ENCODE measurements at regions not wholly inside any gene's neighbourhood (a gene's known extent, or its start where the extent isn't known, plus 50 kb on each side); places are given as distances from the start of the nearest gene placed in this dataset.
"Not testable (repeated sequence)": the region's sequence is repeated elsewhere in the genome, so short reads cannot be mapped to it uniquely, and the experiment has no call there.

DNA sequence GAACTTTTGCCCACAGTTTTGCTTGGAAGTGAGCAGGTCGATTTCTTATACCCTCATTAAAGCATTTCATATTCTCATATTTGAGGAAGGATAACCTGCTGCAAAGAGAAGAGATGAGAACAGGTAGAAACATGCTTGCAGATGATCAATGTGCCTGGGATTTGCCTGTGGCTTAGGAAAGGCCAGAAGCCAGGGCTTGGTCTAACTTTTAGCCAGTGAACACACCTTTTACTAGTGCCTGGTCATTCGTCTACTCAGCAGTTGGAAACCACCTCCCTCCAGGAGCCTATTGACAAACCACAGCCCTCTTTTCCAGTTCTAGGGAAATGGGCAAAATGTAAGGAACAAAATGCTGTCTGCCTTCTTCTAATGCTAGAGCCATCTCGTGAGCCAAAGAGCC lies 518.3 kb downstream of the ADRA2A start:
- DNase-seq (ENCODE audit: low spot score): no peak

DNA sequence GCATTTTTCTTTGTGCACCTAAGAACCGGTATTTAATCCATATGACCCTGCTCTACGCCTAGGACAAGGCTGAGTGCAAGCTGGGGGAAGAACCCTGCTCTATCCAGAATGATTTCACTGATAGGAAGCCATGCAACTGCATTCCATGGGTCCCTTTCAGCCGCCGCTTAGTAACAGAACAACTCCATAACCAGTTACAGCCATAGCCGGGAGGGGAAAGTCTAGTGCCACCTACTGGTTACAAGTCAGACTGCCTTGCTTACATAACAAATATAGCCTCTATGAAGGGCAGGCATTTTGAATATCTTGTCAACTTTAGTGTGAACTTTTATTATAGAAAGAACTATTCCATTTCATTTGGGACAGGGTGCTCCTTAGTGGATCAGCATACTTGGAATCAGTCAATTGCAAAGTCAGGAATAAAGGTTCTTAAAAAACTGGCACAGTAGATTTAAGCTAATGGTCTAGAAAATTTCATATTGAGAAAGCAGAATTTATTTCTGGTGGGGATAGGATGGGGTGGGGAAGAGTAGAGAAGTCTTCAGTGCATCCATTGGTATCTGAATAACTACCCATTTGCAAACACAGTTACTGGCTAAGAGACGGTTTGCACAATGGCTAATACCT lies 521.7 kb downstream of the ADRA2A start:
- peak; percentile 43 for DNase-seq (ENCODE audit: low spot score)

DNA sequence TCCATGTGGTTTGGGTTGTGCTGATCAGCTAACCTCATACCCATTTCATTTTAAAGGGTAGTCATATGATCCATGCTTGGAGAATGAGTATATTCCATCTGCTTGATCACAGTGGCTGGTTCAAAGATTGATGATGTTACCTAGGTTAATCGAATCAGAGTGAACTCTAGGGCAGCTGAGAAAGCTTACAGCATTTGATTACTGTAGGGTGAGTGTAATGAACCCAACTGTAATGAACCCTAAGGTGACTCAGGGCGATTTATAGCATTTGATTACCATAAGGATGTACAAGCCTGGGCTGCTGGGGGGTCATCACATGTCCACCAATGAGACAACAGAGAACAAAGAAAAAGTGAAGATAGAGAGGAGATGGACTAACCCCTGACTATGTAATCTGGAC lies 523.1 kb downstream of the ADRA2A start:
- DNase-seq (ENCODE audit: low spot score): no peak

DNA sequence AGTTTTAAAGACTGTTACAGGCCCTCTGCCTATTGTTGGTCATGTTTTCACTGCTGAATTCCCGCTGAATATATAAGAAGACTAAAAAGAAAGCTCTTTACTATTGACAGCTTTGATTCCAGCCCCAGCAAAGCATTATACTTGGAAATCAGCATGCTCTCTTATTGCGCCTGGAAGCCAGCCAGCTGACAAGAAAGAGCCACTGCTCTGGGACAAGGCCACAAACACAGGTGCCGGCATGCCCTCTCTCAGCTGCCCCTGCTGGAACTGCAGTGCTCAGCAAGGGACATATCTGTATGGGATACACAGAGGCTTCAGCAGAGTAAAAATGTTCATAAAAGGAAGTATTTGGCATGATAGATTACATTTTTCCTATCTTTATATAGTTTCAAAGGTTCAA lies 523.9 kb downstream of the ADRA2A start:
- no peak for DNase-seq (ENCODE audit: low spot score)

DNA sequence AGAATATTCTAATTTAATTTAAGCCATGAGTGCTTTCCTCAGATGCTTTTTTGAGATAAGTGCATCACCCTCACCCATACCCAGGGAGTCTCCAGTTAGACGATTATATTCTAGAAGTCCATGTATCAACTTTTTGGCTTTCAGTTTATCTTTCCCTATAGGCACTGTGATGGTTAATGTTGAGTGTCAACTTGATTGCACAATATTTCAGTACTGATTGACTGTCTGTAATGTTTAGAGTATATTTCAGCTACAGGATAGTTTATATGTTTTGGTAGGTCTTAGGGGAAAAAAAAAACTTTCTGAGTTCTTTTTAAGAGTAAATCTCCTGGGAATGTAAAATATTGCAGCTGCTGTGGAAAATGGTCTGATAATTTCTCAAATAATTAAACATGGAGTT lies 535.4 kb downstream of the ADRA2A start:
- DNase-seq (ENCODE audit: low spot score): no peak

DNA sequence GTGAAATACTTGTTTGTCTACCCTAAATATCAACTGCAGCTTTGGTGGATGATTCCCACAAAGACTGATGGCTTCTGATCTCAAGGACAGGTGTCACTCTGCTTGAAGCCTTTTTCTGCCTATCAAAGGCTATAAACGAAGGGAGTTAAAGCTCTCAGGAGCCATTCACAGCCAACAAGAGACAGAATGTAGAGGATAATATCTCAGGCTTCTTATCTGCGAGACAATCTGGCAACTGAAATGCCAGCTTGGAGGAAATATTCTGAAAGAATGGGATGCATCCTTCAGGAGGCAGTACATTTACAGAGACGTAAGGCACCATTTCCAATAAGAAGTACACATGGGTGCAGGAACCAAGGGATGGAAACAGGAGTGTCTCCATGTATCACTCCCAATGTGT lies 549.4 kb downstream of the GPAM start:
- no peak for DNase-seq (ENCODE audit: low spot score)

DNA sequence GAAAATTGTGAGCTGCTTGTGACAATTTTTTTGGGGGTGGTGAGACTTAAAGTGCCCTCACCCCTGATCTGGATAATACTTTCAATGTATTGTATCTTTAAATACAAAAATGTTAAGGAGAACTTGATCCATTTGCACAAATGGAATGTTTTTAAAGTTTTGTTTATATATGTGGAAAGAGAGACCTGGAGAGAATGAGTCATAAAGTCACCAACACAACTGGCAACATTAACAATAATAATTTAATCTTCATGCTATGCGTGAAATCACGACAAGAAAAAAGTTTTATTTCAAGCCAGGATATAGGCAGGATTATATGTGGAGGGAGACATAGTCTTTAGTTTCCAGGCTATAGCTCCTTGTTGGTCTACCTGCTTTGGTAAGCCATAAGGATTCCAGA lies 537.5 kb downstream of the GPAM start:
- DNase-seq (ENCODE audit: low spot score): no peak

DNA sequence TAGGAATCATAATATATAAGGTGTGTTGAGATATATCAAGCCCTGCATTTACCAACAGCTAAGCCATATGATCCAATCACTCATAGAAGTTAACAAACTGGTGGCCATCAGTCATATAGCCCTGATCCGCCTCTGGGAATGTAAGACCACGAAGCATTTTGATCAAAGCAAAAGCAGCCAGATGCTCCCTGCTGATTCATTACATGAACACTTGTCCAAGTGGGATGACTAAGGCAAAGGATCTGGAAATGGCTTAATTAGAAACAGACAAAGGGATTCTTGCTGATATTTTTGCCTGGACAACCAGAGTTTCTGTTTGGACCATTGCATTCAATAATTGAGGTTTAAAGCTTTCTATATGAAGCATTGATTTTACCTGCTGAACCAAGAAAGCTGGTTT lies 535.5 kb downstream of the GPAM start:
- peak; percentile 10 for DNase-seq (ENCODE audit: low spot score)

DNA sequence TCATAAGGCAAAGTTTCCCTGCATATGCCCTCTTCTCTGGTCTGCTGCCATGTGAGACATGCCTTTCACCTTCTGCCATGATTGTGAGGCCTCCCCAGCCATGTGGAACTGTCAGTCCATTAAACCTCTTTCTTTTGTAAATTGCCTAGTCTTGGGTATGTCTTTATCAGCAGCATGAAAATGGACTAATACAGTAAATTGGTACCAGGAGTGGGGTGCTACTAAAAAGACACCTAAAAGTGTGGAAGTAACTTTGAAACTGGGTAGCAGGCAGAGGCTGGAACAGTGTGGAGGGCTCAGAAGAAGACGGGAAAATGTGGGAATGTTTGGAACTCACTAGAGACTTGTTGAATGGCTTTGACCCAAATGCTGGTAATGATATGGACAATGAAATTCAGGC lies 534.5 kb downstream of the GPAM start:
- not testable (repeated sequence) for DNase-seq (ENCODE audit: low spot score)

DNA sequence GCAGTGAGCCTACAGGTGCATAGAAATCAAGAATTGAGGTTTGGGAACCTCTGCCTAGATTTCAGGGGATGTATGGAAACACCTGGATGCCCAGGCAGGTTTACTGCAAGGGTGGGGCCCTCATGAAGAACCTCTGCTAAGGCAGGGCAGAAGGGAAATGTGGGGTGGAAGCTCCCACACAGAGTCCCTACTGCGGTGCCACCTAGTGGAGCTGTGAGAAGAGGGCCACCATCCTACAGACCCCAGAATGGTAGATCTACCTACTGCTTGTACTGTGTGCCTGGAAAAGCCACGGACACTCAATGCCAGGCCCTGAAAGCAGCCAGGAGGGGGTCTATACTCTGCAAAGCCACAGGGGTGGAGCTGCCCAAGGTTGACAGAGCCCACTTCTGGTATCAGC lies 533.5 kb downstream of the GPAM start:
- DNase-seq (ENCODE audit: low spot score): no peak

DNA sequence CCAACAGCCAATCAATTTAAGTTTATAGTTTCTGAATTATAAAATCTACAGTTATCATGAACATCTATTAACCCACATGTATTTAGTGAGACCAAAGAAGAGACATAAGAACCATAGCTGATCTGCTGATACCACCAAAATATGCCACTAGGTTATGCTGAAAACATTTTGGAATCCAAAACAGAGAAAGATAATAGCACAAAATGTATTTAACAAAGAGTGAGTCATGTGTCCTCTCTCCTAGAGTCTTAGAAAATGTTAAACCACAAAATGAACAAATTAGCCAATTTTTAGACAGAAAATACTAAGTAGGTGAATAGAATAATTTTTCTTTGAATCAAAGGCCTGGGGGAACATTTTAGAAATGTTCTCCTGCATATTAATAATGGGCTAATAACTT lies 527.5 kb downstream of the GPAM start:
- no peak for DNase-seq (ENCODE audit: low spot score)

DNA sequence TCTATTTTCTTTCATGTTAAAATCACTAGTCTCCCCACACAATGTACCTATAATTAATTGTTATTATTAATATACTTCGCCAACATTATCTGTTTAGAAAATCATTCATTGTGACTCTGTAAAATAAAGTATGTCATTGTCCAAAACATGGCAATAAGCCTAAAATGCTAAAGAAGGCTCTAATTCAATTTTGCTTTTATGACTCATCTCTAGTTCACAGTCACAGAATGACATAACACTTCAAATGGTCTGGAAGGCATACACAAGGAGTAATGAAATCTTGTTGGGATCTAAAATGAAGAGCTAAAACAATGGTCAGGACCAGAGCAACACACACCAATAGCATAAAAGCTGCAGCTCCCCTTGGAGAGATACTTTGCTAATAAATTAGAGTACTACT lies 505.8 kb downstream of the GPAM start:
- DNase-seq (ENCODE audit: low spot score): no peak

DNA sequence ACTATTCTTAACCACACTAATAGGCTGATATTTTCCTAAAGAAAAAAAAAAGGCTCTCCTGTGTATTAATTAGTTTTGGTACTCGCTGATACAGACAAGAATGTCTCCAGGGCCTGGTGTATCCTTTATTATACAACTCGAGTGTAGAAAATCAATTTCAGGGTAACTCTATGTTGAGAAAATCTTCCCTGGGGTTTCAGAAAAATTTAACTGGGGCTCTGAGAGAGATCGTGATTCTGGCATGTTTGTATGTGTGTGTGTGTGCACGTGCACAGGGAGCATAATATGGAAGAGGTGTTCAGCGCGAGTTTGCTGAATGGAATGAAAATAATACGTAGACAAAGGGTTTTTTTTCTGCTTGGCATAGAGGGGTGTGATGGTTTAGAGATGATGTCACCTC lies 496.8 kb downstream of the GPAM start:
- DNase-seq (ENCODE audit: low spot score): no peak

DNA sequence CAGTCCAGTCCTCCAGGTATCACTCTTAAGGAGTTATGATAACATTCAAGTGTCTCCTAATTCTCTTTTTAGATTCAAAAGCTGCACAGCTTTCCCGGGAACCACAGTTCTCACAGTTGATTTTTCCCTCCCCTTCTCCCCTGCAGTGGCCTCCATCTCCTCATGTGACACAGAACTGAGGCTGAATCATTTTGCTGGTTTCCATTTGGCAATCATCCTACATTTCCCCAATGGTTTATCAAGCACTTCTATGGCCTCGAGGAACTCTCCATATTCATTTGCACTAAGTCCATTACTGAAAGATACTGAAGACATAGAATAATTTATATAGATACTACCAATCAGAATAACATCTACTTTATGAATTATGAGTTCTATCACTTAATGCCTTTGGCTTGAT lies 484.9 kb downstream of the GPAM start:
- no peak for DNase-seq (ENCODE audit: low spot score)

DNA sequence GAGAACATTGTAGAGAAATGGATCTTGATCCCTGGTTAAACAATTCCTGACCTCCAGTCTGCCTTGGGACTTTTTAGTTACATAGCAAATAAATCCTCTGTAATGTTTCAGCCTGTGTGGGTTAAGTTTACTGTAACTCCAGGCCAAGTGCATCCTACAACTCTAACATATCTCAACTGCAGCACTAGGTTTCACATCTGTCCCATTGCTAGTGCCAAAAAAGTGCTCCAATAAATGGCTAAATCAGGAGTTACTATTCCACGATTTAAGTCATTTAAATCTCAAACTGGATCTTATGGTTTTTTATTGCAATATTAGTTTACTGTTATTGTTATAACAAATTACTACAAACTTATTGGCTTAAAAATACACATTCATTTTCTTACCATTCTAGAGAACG lies 479.6 kb downstream of the GPAM start:
- no peak for DNase-seq (ENCODE audit: low spot score)

DNA sequence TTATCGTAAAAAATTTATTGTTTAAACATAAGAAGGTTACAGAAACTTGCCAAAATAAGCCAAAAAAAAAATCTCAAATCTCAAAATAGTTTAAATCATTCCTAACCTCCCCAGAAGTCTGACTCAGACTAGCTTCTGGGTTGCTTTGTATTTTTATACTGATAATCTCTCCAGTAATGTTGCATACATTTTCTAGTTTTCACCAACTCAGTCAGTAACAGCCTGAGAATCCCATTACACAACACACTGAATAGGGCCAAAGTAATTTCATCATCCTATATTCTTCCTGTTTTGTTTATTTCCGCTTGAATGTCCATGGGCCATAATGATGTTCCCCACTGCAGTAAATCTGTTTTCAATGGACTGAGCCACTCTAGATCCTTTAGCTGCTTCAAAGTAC lies 478.5 kb downstream of the GPAM start:
- DNase-seq (ENCODE audit: low spot score): no peak

DNA sequence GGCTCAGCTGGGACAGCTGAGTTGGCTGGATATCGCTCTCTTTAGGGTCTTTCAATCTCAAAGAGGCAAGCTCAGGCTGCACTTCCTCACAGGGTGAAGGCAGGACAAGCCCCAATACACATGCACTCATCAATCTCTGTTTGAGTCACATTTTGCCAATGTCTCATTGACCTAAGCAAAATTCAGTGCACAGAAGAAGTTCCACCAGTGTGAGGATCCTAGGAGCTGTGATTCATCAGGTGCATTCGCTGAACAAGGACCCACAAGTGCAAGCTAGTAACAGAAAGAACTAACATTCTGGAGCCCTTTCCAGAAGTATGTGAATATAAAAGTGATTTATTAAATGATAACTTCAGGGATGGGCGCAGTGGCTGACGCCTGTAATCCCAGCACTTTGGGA lies 477.2 kb downstream of the GPAM start:
- no peak for DNase-seq (ENCODE audit: low spot score)

DNA sequence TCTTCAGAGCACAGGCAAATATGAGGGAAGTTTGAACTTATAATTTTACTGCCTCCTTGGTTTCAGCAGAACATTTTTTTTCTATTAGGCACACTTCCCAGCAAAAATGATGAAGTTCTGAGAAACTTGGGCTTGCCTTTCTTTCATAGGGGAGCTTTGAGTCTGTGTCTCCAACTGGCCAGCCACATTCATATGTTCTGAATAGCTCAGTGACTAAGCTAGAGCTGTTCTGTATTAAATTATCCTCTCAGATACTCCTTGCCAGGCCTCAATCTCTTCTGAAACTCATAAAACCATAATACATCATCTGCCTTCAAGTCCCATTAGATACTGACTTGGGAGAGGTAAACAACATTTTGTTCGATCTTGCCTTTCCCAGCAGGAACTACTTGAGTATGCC lies 476.5 kb downstream of the GPAM start:
- DNase-seq (ENCODE audit: low spot score): no peak

DNA sequence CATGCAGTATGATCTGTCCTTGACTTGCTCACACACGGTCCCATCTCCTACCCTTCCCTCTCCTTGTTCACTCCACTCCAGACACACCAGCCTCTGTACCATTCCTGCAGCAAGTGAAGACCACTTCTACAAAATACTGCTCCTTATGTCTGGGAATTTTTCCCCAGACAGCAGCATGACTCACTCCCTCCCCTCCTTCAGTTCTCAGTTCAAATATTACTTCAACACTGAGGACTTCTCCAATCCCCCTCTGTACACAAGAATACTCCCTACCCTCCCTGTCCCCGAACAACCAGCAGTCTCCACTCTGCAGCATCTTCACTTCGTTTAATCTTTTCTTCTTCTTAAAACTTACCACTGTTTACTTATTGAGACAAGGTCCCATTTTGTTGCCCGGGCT lies 474.0 kb downstream of the GPAM start:
- DNase-seq (ENCODE audit: low spot score): no peak

DNA sequence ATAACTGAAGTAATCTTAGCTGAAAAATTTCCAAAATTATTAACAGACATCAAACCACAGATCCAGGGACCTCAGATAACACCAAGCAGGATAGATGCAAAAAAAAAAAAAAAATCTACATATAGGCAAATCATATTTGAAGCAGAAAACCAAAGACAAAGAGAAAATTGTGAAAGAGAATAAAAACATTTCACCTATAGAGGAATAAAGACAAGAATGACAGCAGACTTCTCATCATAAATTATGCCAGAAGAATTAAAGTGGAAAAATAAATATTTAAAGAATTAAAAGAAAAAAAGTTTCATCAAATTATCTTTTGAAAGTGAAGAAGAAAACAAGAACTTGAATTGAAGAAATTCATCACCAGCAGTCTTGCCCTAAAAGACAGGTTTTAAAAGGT lies 467.5 kb downstream of the GPAM start:
- DNase-seq (ENCODE audit: low spot score): peak; percentile 1

DNA sequence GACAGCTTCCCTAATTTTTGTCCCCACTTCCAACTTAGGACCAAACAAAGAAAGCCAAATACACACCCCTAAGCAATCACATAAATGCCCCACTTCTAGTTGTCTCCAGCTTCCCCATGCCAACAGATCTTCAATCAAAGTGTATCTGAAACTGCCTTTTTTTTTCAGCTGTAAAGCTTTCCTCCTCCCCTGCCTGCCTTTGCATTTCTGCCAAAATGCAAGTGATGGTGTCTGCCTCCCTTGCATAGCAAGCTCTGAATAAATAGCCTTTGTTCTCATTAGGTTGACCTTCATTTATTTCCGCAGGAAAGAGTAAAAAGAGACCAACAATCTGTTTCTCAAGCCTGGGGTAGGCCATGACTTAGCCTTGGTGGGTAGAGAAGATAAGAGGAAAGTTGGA lies 459.4 kb downstream of the GPAM start:
- DNase-seq (ENCODE audit: low spot score): no peak

DNA sequence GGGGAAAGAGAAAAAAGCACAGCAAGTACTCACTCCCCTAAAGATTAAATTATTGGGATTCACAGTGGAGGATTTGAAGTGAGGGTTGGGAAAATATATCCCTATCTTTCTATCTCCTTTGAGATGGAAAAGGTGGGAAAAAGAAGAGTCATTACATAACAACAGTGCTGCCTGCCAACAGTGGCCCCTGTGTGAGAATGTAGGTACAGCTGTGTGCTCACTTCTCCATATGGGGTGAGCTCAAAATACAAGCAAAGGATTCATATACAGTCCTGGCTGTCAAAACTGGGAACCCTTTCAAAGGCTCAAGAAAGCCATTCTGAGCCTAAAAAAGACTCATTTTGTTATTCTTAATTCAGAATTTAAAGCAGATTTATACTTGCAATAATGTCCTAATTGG lies 458.5 kb downstream of the GPAM start:
- no peak for DNase-seq (ENCODE audit: low spot score)

DNA sequence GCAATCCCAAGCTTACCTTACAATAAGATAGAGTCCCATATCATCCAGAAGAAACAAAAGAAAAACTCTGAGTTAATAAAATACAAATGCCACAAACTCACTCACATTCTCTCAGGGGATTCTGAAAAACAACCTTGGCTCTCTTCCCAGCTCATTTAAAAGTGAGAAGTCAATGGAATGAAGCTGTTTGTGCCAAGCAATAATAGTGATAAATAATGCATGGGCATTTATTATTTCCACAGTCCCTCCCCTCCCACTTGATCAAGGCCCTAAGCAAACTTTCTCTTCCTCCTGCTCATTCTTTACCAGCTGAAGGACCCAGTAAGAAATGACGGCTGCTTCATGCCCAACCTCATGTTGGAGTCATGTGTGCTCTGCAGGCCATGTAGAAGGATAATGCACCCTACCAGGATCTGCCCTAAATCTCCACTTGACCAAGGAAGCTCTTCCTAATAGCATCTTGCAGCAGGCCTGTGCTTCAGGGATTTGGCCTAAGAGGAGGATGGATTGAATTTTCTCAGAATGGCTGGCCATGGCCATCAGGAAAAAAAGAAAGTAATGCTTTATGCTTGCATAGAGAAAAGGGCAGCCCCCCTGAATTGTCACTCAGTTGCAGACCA lies 451.3 kb downstream of the GPAM start:
- DNase-seq (ENCODE audit: low spot score): no peak

DNA sequence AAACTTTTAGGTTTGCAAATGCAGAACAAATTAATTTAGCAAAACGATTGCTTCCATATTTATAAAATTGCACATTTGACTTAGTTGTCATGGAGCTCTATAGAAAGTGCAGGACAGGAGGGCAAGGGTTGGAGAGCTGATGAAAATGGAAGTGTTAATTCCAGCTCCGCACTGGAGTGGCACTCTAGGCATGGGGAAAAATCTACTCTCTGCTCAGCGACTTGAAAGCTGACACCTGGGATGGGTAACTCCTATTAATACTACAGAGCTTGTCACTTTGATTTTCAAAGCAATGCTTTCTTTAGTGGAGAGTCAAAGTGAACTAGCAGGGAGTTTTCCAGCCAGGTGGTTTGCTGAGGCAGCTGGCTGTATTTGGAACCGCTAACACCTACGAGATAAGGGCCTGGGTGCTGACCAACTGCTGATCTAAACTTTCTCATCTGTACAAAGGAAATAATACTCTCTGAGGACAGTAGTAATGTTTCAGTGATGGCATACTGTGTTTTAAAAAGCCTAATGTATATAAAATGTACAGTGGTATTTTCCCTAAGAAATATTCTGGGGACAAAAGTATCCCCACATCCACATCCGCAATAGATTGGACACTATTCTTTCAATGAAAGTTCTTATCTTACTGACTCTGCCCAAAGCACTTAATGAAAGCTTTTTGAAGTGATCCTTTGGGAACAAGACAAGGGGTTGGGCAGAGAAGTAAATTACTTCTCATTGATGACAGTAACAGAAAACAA lies 444.3 kb downstream of the GPAM start:
- peak; percentile 5 for DNase-seq (ENCODE audit: low spot score)
